Pancreas (tissue), 10 donors: ENCODE measurements at regions not wholly inside any gene's neighbourhood (a gene's known extent, or its start where the extent isn't known, plus 50 kb on each side); places are given as distances from the start of the nearest gene placed in this dataset.

Experiments
- ATAC-seq, 4 donors: fragments of 200-7000 bp; cut with Tn5 transposase; one replicate each; pipeline versions ENCODE4 v1.8.0 to v1.9.1; 2020; ENCODE audit warnings: mild to moderate bottlenecking in 4 of 4, moderate library complexity in 4 of 4
- DNase-seq, 6 donors: peaks; one replicate each; pipeline ENCODE4 v3.0.0-alpha.2; 2020
- FAIRE-seq: peaks from 2 replicates; lab custom pipeline; 2012; peaks lifted over from hg19 to GRCh38; lab: Jason Lieb, UNC
- H3K27ac ChIP-seq, 4 donors: fragments of 200-600 bp; sonication (generic); 1 replicate in 3 of 4; 2 replicates in 1 of 4; pipeline versions ENCODE4 v1.5.0 to v1.8.0; 2020
- H3K27me3 ChIP-seq, 4 donors: fragments of 200-600 bp; one replicate each; pipeline ENCODE4 v1.8.0; 2021
- H3K36me3 ChIP-seq, 3 donors: fragments of 200-600 bp; sonication (generic) in 1 of 3; one replicate each; pipeline versions ENCODE4 v1.5.0 to v1.8.0; 2020 to 2021
- H3K4me1 ChIP-seq, 3 donors: fragments of 200-600 bp; one replicate each; pipeline ENCODE4 v1.8.0; 2021
- H3K4me3 ChIP-seq, 4 donors: fragments of 200-600 bp; sonication (generic) in 2 of 4; one replicate each; pipeline versions ENCODE4 v1.5.0 to v1.8.0; 2020 to 2021
- H3K9me3 ChIP-seq, 4 donors: fragments of 200-600 bp; one replicate each; pipeline ENCODE4 v1.8.0; 2021
- WGBS, 2 donors: extraction: QIAGEN DNeasy Blood & Tissue Kit; methylation state at CpG; one replicate each; pipeline ENCODE4 v1.1.7; 2013; 5-methylcytosine and 5-hydroxymethylcytosine counted together
- intact Hi-C, 3 donors: fragments of 100-400 bp; cut with DNase I; formaldehyde crosslinking; loops; one replicate each; pipeline versions ENCODE4 v1.11.1 to v1.14.2; 2022
- TF ChIP-seq, protein P1 (sequence below), 4 donors: fragments of 200-600 bp; sonication (generic) in 3 of 4; IDR thresholded peaks; one replicate each; pipeline versions ENCODE4 v1.5.0 to v1.8.0; 2021; ENCODE audit warnings: antibody characterized with exemption in 4 of 4
- donor health status: healthy with polysubstance abuse.
- donor health status: DM: no; HTN: no; CAD: no; lungs with moderate emphysema.
- donor health status: DM: no; HTN: no; CAD: no.
- donor health status: control.
- donor health status: control.
- donor health status: Bipolar disorder and iron deficiency.
- donor health status: DM: yes; HTN: yes; CAD: no.
- donor health status: DM: no; HTN: no; CAD: no.
- donor health status: DM: no; HTN: no; CAD: no.
- donor health status: DM: yes; HTN: yes; CAD: no.

DNA sequence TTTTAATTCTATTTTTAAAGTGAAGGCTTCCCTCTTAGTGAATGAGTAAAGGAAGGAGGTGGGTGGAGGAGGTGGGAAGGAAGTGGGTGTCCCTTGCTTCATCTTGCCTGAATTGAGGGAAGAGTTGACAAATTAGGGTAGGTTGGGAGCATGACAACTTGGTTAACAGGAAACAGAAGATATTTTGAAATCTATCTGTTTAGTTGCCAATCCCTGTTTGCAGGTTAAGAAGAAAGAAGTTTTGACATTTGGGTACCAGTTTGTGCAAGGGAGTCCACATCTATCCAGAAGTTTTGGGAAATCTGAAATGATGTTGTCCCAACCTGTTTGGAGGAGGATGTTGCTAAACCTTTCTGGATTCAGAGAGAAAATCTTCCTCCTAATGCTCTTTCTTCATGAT lies 204.1 kb upstream of the SUCLG2 start:
- ATAC-seq = no peak
- TF ChIP-seq, protein P1, sequence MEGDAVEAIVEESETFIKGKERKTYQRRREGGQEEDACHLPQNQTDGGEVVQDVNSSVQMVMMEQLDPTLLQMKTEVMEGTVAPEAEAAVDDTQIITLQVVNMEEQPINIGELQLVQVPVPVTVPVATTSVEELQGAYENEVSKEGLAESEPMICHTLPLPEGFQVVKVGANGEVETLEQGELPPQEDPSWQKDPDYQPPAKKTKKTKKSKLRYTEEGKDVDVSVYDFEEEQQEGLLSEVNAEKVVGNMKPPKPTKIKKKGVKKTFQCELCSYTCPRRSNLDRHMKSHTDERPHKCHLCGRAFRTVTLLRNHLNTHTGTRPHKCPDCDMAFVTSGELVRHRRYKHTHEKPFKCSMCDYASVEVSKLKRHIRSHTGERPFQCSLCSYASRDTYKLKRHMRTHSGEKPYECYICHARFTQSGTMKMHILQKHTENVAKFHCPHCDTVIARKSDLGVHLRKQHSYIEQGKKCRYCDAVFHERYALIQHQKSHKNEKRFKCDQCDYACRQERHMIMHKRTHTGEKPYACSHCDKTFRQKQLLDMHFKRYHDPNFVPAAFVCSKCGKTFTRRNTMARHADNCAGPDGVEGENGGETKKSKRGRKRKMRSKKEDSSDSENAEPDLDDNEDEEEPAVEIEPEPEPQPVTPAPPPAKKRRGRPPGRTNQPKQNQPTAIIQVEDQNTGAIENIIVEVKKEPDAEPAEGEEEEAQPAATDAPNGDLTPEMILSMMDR (IDR thresholded peaks at IDR 0.05) = no peak
- Histone ChIP-seq H3K27me3 (no peaks in the 10 kb centered on the region), H3K27ac (no peak overlapping the region), H3K9me3 (no peaks in the 10 kb centered on the region), H3K36me3 (no peaks in the 10 kb centered on the region), H3K4me3 (no peak overlapping the region), H3K4me1 (peaks cover 0 to 8% (median 0%) of the 10 kb centered on the region in 3 donors)
- FAIRE-seq = no peak
- no peak for DNase-seq
- intact Hi-C loops = no loop called here

DNA sequence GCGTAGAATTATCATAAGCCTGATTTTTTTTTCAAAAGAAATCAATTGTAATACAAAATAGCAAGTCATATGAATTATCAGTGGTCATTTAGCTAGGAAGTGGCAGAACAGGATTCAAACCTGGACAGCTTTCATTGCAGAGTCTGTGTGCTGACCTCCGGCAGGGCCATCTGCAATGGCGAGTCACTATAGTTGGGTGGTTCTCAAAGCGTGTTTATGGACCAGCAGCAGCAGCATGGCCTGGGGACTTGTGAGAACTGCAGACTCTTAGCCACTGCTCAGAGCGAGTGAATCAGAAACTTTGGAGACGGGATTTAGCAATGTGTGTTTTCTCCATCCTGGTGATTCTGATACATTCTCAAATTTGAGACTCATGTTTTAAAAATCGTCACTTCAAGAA lies 202.3 kb upstream of the SUCLG2 start:
- ATAC-seq = no peak
- WGBS, 2 donors = 93% methylated on average over 7 of the region's 7 CpGs

DNA sequence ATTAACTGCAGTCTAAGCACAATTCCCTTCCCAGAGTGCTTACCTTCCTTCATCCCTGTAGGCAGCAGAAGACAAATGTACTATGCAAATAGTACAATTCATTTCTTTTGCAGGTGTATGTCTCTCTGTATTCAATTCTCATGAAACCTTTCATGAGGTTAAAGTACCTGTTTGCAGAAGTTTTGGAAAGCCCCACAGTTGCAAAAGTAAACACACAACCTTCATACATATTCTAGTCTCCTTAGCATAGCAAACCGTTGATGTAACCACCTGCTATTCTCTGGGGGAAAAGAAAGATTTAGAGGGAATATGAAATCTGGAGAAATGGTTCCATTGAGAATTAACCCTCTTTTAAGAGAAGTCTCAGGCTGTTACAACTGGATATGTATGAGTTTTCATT lies 200.3 kb upstream of the SUCLG2 start:
- H3K27ac ChIP-seq = peak overlapping the region in 1 of 4 donors; percentile 40
- 27 to 38% methylated on average over 1 of the region's 1 CpG for WGBS, 2 donors
- peak in 3 of 4 donors; percentile 59 to 87 (median 74) for ATAC-seq
- H3K4me1 ChIP-seq = peaks cover 0 to 8% (median 0%) of the 10 kb centered on the region in 3 donors
- H3K36me3 ChIP-seq = no peaks in the 10 kb centered on the region
- FAIRE-seq = no peak
- DNase-seq = no peak
- intact Hi-C loops = no loop called here
- no peak overlapping the region for H3K4me3 ChIP-seq
- no peaks in the 10 kb centered on the region for H3K27me3 ChIP-seq
- no peaks in the 10 kb centered on the region for H3K9me3 ChIP-seq
- TF ChIP-seq, protein P1 (IDR thresholded peaks at IDR 0.05) = no peak

More for the DNA sequence above, 202.3 kb upstream of the SUCLG2 start:
- H3K27ac ChIP-seq = no peak overlapping the region
- intact Hi-C loops = no loop called here
- TF ChIP-seq, protein P1 (IDR thresholded peaks at IDR 0.05) = no peak
- DNase-seq (no peak), FAIRE-seq (no peak)
- peaks cover 0 to 8% (median 0%) of the 10 kb centered on the region in 3 donors for H3K4me1 ChIP-seq
- no peaks in the 10 kb centered on the region for H3K27me3 ChIP-seq
- H3K4me3 ChIP-seq = no peak overlapping the region
- no peaks in the 10 kb centered on the region for H3K9me3 ChIP-seq
- H3K36me3 ChIP-seq = no peaks in the 10 kb centered on the region

DNA sequence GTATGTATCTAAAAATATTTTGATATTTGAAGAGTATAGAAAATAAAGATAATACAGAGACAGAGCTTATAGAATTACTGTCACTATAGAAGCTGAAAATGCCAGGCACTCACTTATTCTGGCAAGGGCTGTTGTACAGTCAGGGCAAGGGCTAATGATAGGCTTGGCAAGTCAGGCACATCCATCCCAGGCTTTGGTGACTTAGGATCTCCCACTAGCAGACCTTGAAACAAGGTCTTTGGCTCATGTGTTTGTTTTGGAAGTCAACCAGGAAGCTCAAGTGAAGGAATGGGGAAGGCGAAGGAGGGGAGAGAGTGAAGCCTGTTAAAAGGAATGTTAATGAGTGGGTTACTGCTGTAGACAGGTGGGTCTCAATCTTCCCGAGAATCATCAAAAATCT lies 199.1 kb upstream of the SUCLG2 start:
- FAIRE-seq (no peak), ATAC-seq (peak in 3 of 4 donors; percentile 24 to 74 (median 60)), DNase-seq (peak in 1 of 6 donors; percentile 22)
- 55 to 59% methylated on average over 2 of the region's 2 CpGs for WGBS, 2 donors
- no peaks in the 10 kb centered on the region for H3K9me3 ChIP-seq
- H3K4me3 ChIP-seq = no peak overlapping the region
- H3K27me3 ChIP-seq = no peaks in the 10 kb centered on the region
- TF ChIP-seq, protein P1 (IDR thresholded peaks at IDR 0.05) = no peak
- intact Hi-C loops = no loop called here
- H3K36me3 ChIP-seq = no peaks in the 10 kb centered on the region
- peak overlapping the region in 1 of 4 donors; percentile 40 for H3K27ac ChIP-seq
- H3K4me1 ChIP-seq = peaks cover 0 to 8% (median 0%) of the 10 kb centered on the region in 3 donors

DNA sequence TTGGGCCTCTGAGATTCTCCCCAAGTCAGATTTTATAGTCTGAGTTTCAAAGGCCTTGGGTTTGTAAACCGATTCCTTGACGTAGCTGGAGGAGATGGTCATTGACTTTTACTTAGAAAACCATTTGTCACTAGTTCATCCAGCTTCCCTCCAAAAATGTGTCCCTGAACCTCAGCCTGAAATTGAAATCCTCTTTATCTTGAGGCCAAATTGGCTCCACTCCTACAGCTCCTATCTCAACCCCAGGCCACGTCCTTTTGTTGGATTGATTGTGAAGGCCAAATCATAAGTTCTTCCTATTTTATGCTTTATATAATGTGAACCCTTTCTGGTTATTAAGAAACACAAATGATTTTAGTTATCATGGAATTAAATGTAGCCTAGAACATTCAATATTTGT lies 193.9 kb upstream of the SUCLG2 start:
- Histone ChIP-seq H3K36me3 (no peaks in the 10 kb centered on the region), H3K4me3 (no peak overlapping the region), H3K9me3 (no peaks in the 10 kb centered on the region), H3K27ac (no peak overlapping the region), H3K27me3 (no peaks in the 10 kb centered on the region), H3K4me1 (no peaks in the 10 kb centered on the region)
- 50 to 57% methylated on average over 3 of the region's 3 CpGs for WGBS, 2 donors
- intact Hi-C loops = no loop called here
- FAIRE-seq (no peak), DNase-seq (no peak), ATAC-seq (no peak)
- TF ChIP-seq, protein P1 (IDR thresholded peaks at IDR 0.05) = no peak
